Panc1 (cell line): ENCODE measurements at regions not wholly inside any gene's neighbourhood (a gene's known extent, or its start where the extent isn't known, plus 50 kb on each side); places are given as distances from the start of the nearest gene placed in this dataset.

Experiments
- ATAC-seq: fragments of 200-7000 bp; cut with Tn5 transposase; 2 replicates; pipeline ENCODE4 v1.9.1; 2020; ENCODE audit warnings: mild to moderate bottlenecking, moderate library complexity
- BruUV-seq: library from RNA; stranded (reverse); fragments of 400-500 nt; replicated peaks from 2 replicates; lab custom pipeline; 2021; lab: Mats Ljungman, UMichigan
- CTCF ChIA-PET: fragments of 300-600 bp; sonication (Branson Sonifier 250); formaldehyde crosslinking; loops from one replicate; lab custom pipeline; 2022; ENCODE audit warnings: antibody characterized with exemption; lab: Charles Lee
- POLR2A ChIA-PET: fragments of 300-600 bp; sonication (Branson Sonifier 250); formaldehyde crosslinking; loops from one replicate; lab custom pipeline; 2022; ENCODE audit warnings: antibody characterized with exemption; lab: Charles Lee
- DNase-seq: peaks from one replicate; pipeline ENCODE4 v3.0.0-alpha.2; 2010; ENCODE audit warnings: low read depth, low spot score
- H3K27ac ChIP-seq: 2 replicates; pipeline ENCODE4 v1.5.1; 2011; ENCODE audit warnings: mild to moderate bottlenecking, low read length, inconsistent platforms
- H3K27me3 ChIP-seq: fragments of 200-500 bp; sonication (Bioruptor generic); 2 replicates; pipeline ENCODE4 v1.6.0; 2014; ENCODE audit warnings: low read length, inconsistent platforms; ENCODE audit not compliant: control insufficient read depth, insufficient read depth
- H3K36me3 ChIP-seq: fragments of 200-500 bp; sonication (Bioruptor generic); 2 replicates; pipeline ENCODE4 v1.5.1; 2014; ENCODE audit warnings: inconsistent platforms, mild to moderate bottlenecking, low read length, moderate library complexity; ENCODE audit not compliant: control insufficient read depth, insufficient read depth
- H3K4me1 ChIP-seq: 2 replicates; pipeline ENCODE4 v1.5.1; 2011; ENCODE audit warnings: inconsistent platforms, mild to moderate bottlenecking, low read length, moderate library complexity; ENCODE audit not compliant: control insufficient read depth, insufficient read depth
- H3K4me3 ChIP-seq, 2 experiments: 2 replicates each; pipeline ENCODE4 v1.5.1; 2011 to 2012; ENCODE audit warnings: low read depth in 2 of 2, low read length in 2 of 2, mild to moderate bottlenecking in 2 of 2, inconsistent platforms in 1 of 2, moderate library complexity in 1 of 2
- H3K9me3 ChIP-seq: fragments of 200-500 bp; sonication (Bioruptor generic); 2 replicates; pipeline ENCODE4 v1.5.1; 2014; ENCODE audit warnings: low read depth, mild to moderate bottlenecking, inconsistent platforms, low read length, moderate library complexity; ENCODE audit not compliant: control insufficient read depth, insufficient read depth
- POLR2AphosphoS5 ChIP-seq: IDR thresholded peaks from 2 replicates; pipeline ENCODE4 v1.6.1; 2012; ENCODE audit warnings: mild to moderate bottlenecking, low read depth, low read length, moderate library complexity
- REST ChIP-seq, 2 experiments: IDR thresholded peaks; 2 replicates each; pipeline ENCODE4 v1.6.1; 2011 to 2012; ENCODE audit warnings: low read depth in 2 of 2, control low read depth in 1 of 2, low read length in 1 of 2, mild to moderate bottlenecking in 1 of 2, moderate library complexity in 1 of 2; ENCODE audit not compliant: insufficient read depth in 1 of 2
- SIN3A ChIP-seq: IDR thresholded peaks from 2 replicates; pipeline ENCODE4 v1.6.1; 2012; ENCODE audit warnings: low read depth, mild to moderate bottlenecking, low read length, moderate library complexity, borderline replicate concordance; ENCODE audit not compliant: insufficient read depth
- TCF7L2 ChIP-seq: IDR thresholded peaks from 2 replicates; pipeline ENCODE4 v1.6.1; 2011; ENCODE audit warnings: mild to moderate bottlenecking, low read depth, low read length, inconsistent platforms
- in situ Hi-C: cut with HindIII; loops from 2 replicates; pipeline ENCODE4 v1.10.0; 2016; ENCODE audit warnings: low sequenced_read_pairs, low pct_unique_long_range_greater_than_20kb
- intact Hi-C: fragments of 100-400 bp; cut with micrococcal nuclease; formaldehyde crosslinking; loops from one replicate; pipeline ENCODE4 v1.10.0; 2022; ENCODE audit not compliant: unreplicated experiment
- TF ChIP-seq, protein P1 (sequence below): fragments of 450-650 bp; IDR thresholded peaks from 2 replicates; pipeline ENCODE4 v1.5.1; 2017; ENCODE audit warnings: mild to moderate bottlenecking

DNA sequence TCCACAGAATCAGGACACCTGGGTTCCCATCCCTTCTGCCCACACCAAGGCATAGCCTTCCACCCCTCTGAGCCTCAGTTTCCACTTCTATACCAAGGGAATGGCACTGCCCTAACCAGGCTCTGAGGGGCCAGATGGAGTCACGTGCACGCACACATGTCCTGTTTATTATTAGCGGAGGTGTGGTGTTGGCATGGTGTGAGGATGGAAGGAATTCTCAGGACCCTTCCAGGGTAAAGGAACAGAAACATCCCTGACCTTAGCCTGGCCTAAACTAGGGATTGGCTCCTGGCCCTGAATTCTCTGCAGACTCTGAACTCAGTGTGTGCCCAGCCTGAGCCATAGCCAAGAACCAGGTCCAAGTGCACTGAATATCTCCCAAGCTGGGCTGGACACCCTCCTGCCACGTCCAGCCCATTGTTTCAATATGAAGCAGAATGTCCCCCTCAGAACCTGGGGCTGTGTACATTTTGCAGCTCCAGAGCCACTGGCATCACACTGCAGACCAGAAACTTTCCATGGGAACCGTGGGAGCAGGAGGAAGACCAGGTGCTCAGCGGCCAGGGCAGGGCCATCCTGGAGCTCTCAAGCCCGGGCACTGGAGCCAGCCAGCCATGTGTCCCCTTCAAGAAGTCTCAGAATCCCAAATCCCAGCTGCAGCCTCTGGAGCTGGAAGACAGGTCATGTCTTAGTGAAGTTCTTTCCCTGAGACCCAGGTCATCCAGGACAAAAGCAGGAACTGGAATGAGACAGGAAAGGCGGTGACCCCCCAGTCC is 208.4 kb downstream of the ANKRD60 start:
- H3K27me3 ChIP-seq = no peaks in the 10 kb centered on the region
- H3K9me3 ChIP-seq = peaks cover 6% of the 10 kb centered on the region; the same call in 1 of the 2 replicates
- POLR2A ChIA-PET = no interaction called here
- H3K4me3 ChIP-seq = no peak overlapping the region
- H3K4me1 ChIP-seq = peaks cover 21% of the 10 kb centered on the region
- CTCF ChIA-PET = no interaction called here
- ATAC-seq = no peak
- no TSS peak for BruUV-seq
- peak overlapping the region; percentile 44 for H3K27ac ChIP-seq
- no peak for TF ChIP-seq REST (IDR thresholded peaks at IDR 0.05; ENCODE audit: insufficient read depth in 1 of 2, low read depth in 2 of 2, low read length in 1 of 2)
- no peak for TF ChIP-seq TCF7L2
- TF ChIP-seq POLR2AphosphoS5 = no peak
- no peak for TF ChIP-seq SIN3A
- TF ChIP-seq, protein P1, sequence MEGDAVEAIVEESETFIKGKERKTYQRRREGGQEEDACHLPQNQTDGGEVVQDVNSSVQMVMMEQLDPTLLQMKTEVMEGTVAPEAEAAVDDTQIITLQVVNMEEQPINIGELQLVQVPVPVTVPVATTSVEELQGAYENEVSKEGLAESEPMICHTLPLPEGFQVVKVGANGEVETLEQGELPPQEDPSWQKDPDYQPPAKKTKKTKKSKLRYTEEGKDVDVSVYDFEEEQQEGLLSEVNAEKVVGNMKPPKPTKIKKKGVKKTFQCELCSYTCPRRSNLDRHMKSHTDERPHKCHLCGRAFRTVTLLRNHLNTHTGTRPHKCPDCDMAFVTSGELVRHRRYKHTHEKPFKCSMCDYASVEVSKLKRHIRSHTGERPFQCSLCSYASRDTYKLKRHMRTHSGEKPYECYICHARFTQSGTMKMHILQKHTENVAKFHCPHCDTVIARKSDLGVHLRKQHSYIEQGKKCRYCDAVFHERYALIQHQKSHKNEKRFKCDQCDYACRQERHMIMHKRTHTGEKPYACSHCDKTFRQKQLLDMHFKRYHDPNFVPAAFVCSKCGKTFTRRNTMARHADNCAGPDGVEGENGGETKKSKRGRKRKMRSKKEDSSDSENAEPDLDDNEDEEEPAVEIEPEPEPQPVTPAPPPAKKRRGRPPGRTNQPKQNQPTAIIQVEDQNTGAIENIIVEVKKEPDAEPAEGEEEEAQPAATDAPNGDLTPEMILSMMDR = no peak
- intact Hi-C loops (no loop called here), in situ Hi-C loops (no loop called here)
- no peaks in the 10 kb centered on the region for H3K36me3 ChIP-seq
- no peak for DNase-seq

- H3K9me3 ChIP-seq = peaks cover 7% of the 10 kb centered on the region; the same call in 1 of the 2 replicates
- TF ChIP-seq SIN3A = no peak
- no peak for TF ChIP-seq POLR2AphosphoS5
- no peak for TF ChIP-seq REST (IDR thresholded peaks at IDR 0.05; ENCODE audit: insufficient read depth in 1 of 2, low read depth in 2 of 2, low read length in 1 of 2)
- TF ChIP-seq TCF7L2 = no peak
- TF ChIP-seq, protein P1 = no peak
- in situ Hi-C loops (no loop called here), intact Hi-C loops (no loop called here)
- H3K4me3 ChIP-seq = no peak overlapping the region
- no peaks in the 10 kb centered on the region for H3K27me3 ChIP-seq
- ChIA-PET CTCF (no interaction called here), POLR2A (no interaction called here)
- H3K4me1 ChIP-seq = peaks cover 21% of the 10 kb centered on the region
- DNase-seq = no peak
- peak overlapping the region; percentile 93 for H3K27ac ChIP-seq
- ATAC-seq = 0 out of 2 replicates have a peak, but pooled peaks have one; percentile 18
- BruUV-seq = no TSS peak
- H3K36me3 ChIP-seq = no peaks in the 10 kb centered on the region
Measured at GRCh38 chr20:58019027-58019849, 209.2 kb downstream of the ANKRD60 start.
